HK-2 (cell line): ENCODE measurements at regions not wholly inside any gene's neighbourhood (a gene's known extent, or its start where the extent isn't known, plus 50 kb on each side); places are given as distances from the start of the nearest gene placed in this dataset.
A peak's percentile ranks its signal among the peaks of the same experiment; 100 is the strongest.
"Not testable (repeated sequence)": the region's sequence is repeated elsewhere in the genome, so short reads cannot be mapped to it uniquely, and the experiment has no call there.

Experiments used
- DNase-seq: peaks from one replicate; pipeline ENCODE4 v3.0.0-alpha.2; 2018; ENCODE audit not compliant: unreplicated experiment

GRCh38 chr5:4563400-4563799, 576.7 kb upstream of the ADAMTS16 start:
- DNase-seq, result no peak

DNA sequence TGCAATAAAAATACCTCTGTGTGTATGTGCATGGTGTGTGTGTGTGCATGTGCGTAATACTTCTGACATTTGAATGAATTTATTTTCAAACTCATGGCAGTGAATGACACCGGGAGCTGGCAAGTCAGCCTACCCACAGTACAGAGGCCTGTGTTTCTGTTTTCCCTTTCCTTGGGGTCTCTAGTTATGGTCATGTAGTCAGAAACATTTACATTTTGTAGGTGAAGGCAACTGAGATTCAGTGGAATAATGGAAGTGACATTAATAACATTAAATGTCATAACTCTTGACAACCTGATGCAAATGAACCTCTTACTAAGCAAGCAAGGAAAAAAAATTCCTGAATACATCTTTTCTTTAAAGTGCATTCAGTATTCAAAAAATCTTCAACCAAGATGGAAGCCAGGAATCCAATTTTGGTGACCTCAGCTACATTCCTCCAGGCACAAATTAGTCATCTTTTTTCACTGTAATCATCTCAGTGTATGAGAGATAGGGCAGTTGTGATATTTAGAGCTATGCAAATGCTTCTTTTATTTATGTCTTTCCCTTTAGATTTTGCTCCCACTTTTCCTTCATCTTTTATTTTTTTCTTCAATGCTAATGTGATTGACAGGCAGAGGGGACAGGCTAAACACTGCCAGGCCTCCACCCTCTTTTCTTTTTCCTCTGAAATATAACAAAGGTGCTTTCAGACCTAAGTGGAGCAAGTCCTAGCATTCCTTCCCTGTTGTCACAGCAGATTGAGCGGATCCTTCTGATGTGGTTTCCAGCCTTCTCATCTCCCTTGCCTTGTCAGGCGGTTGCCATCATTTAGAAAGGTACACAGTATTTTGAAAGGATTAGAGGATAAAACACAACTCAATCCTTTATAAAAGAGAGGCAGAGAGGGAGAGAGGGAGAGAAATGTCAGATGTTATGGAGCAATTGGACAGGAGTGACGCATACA, 569.8 kb upstream of the ADAMTS16 start:
- DNase-seq, result no peak

DNA sequence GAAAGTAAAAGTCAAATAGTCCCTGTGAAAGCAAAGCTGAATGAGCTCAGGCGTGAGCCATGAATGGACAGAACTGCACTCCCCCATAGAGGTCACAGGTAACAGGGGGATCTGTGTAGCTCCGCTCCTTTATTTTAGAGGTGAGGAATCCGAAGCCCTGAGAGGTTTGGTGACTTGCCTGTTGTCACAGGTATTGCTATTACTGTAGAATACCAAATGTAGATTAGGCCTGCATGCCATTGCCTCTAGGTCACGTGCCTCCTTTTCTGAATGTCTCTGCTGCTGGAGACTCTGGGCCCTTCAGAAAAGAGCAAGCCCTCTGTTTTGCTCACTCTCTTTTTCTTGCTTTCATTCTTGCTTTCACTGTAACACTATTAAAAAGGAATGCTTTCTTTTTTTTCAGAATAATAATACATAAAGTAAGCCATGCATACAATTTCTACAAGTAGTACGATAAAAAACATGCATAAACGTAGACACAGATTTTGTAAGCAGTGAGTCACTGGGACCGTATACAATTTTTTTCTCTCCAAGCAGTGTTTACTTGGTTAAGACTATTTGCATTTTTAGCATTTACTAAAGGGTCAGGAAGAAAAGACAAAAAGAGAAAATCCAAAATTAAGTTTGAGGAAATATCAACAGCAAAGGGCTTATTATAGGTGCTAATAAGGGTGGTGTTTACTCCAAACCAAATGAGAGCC, 568.7 kb upstream of the ADAMTS16 start:
- DNase-seq, result no peak

GRCh38 chr5:4572311-4573100, 567.6 kb upstream of the ADAMTS16 start:
- DNase-seq, result no peak

- DNase-seq, result no peak
These were observed 564.5 kb upstream of the ADAMTS16 start for GRCh38 chr5:4575608-4576007.

- no peak for DNase-seq
These were observed 563.9 kb upstream of the ADAMTS16 start for GRCh38 chr5:4576161-4576748.

- no peak for DNase-seq
These were observed 563.2 kb upstream of the ADAMTS16 start for GRCh38 chr5:4576908-4577307.

DNA sequence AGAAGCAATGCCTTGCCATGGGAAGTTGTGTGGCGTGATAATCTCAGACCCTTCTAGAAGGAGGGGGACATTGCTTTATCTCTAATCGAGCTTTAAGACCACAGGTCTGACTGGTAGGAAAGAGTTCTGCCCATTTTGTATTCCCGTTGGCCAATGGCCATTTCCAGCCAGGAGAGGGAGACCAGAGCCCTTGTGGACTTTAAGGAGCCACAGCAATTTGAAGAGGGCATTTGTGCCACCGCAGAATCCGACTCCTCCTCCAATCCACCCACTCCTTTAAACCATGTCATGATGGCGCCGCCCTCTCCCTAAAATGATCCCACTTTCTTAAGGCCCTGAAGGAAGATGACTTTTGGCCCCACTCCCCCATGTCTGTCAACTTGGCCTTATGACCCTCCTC, 560.5 kb upstream of the ADAMTS16 start:
- DNase-seq, result no peak

DNA sequence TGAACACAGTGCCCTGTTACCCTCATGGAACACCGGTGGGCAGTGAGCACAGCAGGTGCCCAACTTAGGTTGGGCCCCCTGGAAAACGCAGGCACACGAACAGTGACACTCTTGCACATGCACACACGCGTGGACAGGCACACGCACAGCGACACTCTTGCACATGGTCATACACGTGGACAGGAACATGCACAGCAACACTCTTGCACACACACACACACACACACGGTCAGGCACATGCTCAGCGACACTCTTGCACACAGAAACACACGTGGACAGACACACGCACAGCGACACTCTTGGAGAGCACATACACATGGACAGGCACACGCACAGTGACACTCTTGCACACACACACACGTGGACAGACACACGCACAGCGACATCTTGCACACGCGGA, 559.4 kb upstream of the ADAMTS16 start:
- DNase-seq, result no peak

GRCh38 chr5:4581289-4581688, 558.8 kb upstream of the ADAMTS16 start:
- no peak for DNase-seq

DNA sequence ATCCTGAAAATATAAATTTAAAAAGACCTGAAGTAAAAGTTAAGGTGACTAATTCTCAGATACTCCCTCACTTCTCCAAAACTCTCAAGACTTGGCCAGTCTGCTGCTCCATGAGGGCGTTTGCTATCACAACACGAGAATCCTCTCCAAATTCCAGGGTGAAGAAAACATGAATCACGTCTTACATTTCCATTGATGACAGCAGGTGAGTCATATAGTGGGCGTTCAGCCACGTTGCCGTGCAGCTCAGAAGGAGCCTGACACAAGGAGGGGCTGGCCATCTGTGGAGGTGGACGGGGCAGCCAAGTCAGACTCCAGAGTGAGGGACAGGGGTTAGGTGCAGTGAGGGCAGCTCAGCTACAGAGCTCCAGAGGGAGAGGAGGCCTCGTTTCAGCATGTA, 555.1 kb upstream of the ADAMTS16 start:
- peak; percentile 18 for DNase-seq

GRCh38 chr5:4613440-4613839, 526.7 kb upstream of the ADAMTS16 start:
- DNase-seq, result no peak

GRCh38 chr5:4614088-4614487, 526.0 kb upstream of the ADAMTS16 start:
- no peak for DNase-seq

DNA sequence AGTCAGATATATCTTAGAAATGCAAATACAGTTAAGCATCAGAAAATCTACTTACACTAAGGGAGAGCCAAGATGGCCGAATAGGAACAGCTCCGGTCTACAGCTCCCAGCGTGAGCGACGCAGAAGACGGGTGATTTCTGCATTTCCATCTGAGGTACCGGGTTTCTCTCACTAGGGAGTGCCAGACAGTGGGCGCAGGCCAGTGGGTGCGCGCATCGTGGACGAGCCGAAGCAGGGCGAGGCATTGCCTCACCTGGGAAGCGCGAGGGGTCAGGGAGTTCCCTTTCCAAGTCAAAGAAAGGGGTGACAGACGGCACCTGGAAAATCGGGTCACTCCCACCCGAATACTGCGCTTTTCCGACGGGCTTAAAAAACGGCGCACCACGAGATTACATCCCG, 524.8 kb upstream of the ADAMTS16 start:
- not testable (repeated sequence) for DNase-seq

DNA sequence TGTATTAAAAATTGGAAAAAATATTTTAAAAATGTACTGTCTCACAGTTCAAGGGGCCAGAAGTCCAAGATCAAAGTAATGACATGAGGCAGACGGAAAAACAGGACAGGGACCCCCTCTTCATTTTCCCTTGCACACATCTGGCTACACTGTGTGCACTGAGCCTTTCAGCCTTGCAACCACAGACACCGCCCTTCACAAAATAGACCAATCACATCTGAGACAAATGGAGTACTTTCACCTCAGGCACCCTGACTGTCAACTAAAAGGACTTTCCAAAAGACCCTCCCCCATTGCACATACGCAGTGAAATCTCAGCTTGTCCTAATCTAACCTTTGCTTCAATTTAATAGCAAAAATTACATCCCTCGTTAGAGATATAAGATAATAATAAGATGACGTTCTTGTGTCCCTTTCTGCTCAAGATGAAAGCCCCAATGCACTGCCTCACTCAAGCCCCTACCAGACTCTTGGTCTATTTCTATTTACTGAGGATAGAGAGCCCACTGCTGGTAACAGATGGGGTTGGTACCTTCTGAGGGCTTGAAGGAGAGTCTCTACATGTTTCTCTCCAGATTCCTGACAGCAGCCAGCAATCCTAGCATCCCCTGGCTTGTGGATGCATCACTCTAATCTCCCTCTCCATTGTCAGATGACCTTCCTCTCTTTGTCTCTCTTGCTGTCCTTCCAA, 514.8 kb upstream of the ADAMTS16 start:
- no peak for DNase-seq

DNA sequence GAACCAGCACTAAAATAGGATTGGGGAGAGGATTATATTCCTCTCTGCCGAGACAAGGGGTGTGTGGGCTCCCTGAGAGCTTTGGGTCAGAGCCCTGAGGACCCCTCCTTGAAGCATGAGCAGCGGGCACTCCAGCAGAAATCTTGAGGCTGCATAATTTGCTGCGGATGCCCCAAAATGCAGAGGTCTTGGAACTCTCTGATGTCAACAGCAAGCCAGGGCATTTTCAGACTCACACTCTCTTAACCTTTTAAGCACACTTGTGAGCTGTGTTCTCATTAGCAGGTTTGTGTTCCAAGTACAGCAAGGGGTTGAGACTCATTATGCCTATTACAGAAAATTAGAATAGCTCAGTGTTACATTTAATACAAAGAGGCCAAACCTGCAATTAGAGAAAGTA, 513.0 kb upstream of the ADAMTS16 start:
- DNase-seq, result no peak

DNA sequence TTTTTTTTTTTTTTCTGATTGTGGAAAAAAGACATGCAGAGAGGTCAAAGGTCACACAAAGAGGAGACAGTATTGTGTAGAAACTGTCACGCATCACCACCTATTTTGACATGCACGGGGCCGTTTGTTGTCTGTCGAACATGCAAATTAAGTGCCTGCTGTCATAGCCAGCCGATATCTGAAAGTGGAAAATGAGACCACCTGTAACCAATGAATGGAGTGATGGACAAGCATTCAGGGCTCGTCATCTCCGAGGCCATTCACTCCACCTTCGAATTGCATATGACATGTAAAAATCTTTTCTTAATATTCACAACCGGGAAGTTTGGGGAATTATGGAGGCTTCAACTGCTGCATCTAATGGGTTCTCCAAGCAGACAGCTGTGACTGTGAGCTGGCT, 512.2 kb upstream of the ADAMTS16 start:
- DNase-seq, result no peak

- DNase-seq, result no peak
These were observed 511.3 kb upstream of the ADAMTS16 start for GRCh38 chr5:4628645-4629385.

GRCh38 chr5:4630031-4630430, 510.1 kb upstream of the ADAMTS16 start:
- DNase-seq, result no peak

- DNase-seq, result no peak
These were observed 505.8 kb upstream of the ADAMTS16 start for GRCh38 chr5:4634342-4634741.

- DNase-seq, result no peak
These were observed 503.8 kb upstream of the ADAMTS16 start for GRCh38 chr5:4636378-4636777.
